ENCODE measurements at regions not wholly inside any gene's neighbourhood (a gene's known extent, or its start where the extent isn't known, plus 50 kb on each side); places are given as distances from the start of the nearest gene placed in this dataset.
"Not testable (repeated sequence)": the region's sequence is repeated elsewhere in the genome, so short reads cannot be mapped to it uniquely, and the experiment has no call there.

DNA sequence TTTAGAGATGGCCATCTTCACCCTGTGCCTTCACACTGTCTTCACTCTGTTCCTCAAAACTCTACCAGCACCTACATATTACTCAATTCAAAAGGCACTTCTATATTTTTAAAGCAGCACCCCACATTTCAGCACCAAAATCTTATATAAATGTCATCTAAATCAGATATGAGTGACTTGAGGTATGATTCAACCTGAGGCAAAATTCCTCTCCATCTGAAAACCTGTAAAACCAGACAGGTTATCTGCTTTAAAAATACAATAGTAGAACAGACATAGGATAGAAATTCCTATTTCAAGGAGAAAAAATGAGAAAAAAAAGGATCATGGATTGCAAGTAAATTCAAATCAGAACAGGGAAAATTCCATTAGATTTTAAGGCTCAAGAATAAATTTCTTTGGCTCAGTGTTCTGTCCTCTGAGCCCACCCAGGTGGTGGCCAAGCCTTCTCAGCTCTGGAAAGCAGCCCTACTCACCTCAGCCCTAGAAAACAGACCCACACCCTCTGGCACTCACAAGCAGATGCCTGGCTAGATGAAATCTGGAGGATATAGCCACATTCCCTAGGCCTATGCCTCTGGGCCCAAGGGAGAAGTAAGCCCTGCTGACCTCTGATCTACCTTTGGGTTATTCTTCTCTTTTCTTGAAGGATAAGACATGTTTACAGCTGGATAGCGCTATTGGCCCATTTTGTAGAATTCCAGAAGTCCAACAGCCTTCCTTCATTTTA is 211.1 kb upstream of the XIST start:
- no peak overlapping the region for H3K4me3 ChIP-seq (ENCODE audit: low read length)
- no peak overlapping the region for H3K9ac ChIP-seq (ENCODE audit: low read depth, low read length)
- peaks cover 3% of the 10 kb centered on the region for H3K9me3 ChIP-seq (replicated peaks; ENCODE audit: low read length)
- no peaks in the 10 kb centered on the region for H3K4me1 ChIP-seq (ENCODE audit: control insufficient read depth, insufficient read depth, low read length)
- no peak overlapping the region for H3K4me2 ChIP-seq (ENCODE audit: low read length)
- H3K27me3 ChIP-seq (ENCODE audit: control insufficient read depth, insufficient read depth, low read length), result peaks cover 11% of the 10 kb centered on the region
- no peaks in the 10 kb centered on the region for H3K36me3 ChIP-seq (ENCODE audit: insufficient read depth, low read length)

DNA sequence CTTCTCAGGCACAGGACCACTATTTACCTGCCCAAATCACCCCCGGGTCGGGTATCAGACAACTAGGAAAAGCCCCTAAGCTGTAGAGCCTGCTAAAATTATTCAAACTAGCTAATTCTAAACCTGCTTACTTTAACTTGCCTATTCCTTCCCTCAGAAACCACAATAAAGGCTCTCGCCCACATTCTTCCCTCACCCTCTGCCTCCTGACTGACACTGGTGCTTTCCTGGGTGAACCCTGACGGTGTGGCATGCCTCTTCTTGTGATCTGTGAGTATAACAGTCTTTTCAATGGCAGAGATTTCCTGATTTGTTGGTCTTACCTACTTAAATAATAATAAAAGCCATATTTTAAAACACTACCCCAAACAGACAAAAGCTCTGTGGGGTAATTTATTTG is 209.4 kb upstream of the XIST start:
- Histone ChIP-seq H3K27me3 (ENCODE audit: control insufficient read depth, insufficient read depth, low read length) (peaks cover 11% of the 10 kb centered on the region), H3K4me2 (ENCODE audit: low read length) (no peak overlapping the region)

DNA sequence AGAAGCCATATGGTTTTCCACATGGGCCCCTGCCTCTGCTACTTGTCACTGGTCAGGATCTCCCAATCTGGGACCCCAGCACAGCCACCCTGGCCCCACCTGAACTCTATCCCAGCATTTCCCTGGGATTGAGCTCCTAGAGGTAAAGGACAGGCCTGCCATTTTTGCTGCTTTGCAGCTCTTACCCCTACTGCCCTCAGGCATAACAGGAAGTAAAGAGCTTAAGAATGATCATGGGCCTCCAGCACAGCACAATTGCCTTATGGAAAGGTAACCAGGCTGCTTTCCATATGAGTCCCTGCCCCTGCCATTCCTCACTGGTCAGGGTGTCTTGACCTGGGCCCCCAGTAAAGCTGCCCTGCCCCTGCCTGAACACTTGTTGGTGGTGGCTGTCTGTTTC is 196.6 kb upstream of the XIST start:
- no peak overlapping the region for H3K4me3 ChIP-seq (ENCODE audit: low read length)
- H3K9me3 ChIP-seq (replicated peaks; ENCODE audit: low read length), result no peaks in the 10 kb centered on the region
- no peak overlapping the region for H3K9ac ChIP-seq (ENCODE audit: low read depth, low read length)
- H3K27me3 ChIP-seq (ENCODE audit: control insufficient read depth, insufficient read depth, low read length), result no peaks in the 10 kb centered on the region
- H3K36me3 ChIP-seq (ENCODE audit: insufficient read depth, low read length), result no peaks in the 10 kb centered on the region
- H3K4me2 ChIP-seq (ENCODE audit: low read length), result no peak overlapping the region
- H3K4me1 ChIP-seq (ENCODE audit: control insufficient read depth, insufficient read depth, low read length), result no peaks in the 10 kb centered on the region

More for the DNA sequence above, 209.4 kb upstream of the XIST start:
- Histone ChIP-seq H3K36me3 (ENCODE audit: insufficient read depth, low read length) (no peaks in the 10 kb centered on the region), H3K9ac (ENCODE audit: low read depth, low read length) (no peak overlapping the region), H3K4me1 (ENCODE audit: control insufficient read depth, insufficient read depth, low read length) (no peaks in the 10 kb centered on the region), H3K4me3 (ENCODE audit: low read length) (no peak overlapping the region), H3K9me3 (replicated peaks; ENCODE audit: low read length) (no peaks in the 10 kb centered on the region)

DNA sequence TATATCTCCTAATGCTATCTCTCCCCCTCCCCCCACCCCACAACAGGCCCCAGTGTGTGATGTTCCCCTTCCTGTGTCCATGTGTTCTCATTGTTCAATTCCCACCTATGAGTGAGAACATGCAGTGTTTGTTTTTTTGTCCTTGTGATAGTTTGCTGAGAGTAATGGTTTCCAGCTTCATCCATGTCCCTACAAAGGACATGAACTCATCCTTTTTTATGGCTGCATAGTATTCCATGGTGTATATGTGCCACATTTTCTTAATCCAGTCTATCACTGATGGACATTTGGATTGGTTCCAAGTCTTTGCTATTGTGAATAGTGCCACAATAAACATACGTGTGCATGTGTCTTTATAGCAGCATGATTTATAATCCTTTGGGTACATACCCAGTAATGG is 181.6 kb upstream of the XIST start:
- not testable (repeated sequence) for H3K4me2 ChIP-seq (ENCODE audit: low read length); H3K9ac ChIP-seq (ENCODE audit: low read depth, low read length); H3K36me3 ChIP-seq (ENCODE audit: insufficient read depth, low read length); H3K9me3 ChIP-seq (replicated peaks; ENCODE audit: low read length); H3K4me1 ChIP-seq (ENCODE audit: control insufficient read depth, insufficient read depth, low read length); H3K4me3 ChIP-seq (ENCODE audit: low read length); H3K27me3 ChIP-seq (ENCODE audit: control insufficient read depth, insufficient read depth, low read length)

DNA sequence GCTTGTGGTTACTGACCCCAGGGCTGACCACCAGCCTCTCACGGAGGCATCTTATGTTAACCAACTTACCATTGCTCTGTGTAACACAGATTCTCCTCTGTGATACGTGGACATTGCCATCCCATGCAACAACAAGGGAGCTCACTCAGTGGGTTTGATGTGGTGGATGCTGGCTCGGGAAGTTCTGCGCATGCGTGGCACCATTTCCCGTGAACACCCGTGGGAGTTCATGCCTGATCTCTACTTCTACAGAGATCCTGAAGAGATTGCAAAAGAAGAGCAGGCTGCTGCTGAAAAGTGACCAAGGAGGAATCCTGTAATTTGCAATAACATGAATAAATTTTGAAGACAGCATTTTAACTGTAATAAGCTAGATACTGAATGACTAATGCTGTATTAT is 179.0 kb upstream of the XIST start:
- H3K9ac ChIP-seq (ENCODE audit: low read depth, low read length); H3K4me2 ChIP-seq (ENCODE audit: low read length); H3K27me3 ChIP-seq (ENCODE audit: control insufficient read depth, insufficient read depth, low read length); H3K4me3 ChIP-seq (ENCODE audit: low read length); H3K9me3 ChIP-seq (replicated peaks; ENCODE audit: low read length); H3K36me3 ChIP-seq (ENCODE audit: insufficient read depth, low read length); H3K4me1 ChIP-seq (ENCODE audit: control insufficient read depth, insufficient read depth, low read length): not testable (repeated sequence)

DNA sequence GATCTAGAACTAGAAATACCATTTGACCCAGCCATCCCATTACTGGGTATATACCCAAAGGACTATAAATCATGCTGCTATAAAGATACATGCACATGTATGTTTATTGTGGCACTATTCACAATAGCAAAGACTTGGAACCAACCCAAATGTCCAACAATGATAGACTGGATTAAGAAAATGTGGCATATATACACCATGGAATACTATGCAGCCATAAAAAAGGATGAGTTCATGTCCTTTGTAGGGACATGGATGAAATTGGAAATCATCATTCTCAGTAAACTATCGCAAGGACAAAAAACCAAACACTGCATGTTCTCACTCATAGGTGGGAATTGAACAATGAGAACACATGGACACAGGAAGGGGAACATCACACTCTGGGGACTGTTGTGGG is 178.3 kb upstream of the XIST start:
- not testable (repeated sequence) for H3K9ac ChIP-seq (ENCODE audit: low read depth, low read length); H3K36me3 ChIP-seq (ENCODE audit: insufficient read depth, low read length); H3K9me3 ChIP-seq (replicated peaks; ENCODE audit: low read length); H3K27me3 ChIP-seq (ENCODE audit: control insufficient read depth, insufficient read depth, low read length); H3K4me3 ChIP-seq (ENCODE audit: low read length); H3K4me1 ChIP-seq (ENCODE audit: control insufficient read depth, insufficient read depth, low read length); H3K4me2 ChIP-seq (ENCODE audit: low read length)

DNA sequence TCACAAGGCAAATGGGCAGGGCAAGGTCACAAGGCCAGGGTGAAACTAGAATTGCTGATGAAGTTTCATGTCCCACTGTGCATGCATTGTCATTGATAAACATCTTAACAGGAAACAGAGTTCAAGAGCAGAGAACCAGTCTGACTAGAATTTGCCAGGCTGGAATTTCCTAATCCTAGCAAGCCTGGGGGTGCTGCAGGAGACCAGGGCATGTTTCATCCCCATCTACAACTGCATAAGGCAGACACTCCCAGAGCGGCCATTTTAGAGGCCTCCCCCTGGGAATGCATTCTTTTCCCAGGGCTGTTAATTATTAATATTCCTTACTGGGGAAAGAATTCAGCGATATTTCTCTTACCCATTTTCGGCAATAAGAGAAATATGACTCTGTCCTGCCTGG is 172.6 kb upstream of the XIST start:
- not testable (repeated sequence) for H3K4me1 ChIP-seq (ENCODE audit: control insufficient read depth, insufficient read depth, low read length); H3K9ac ChIP-seq (ENCODE audit: low read depth, low read length); H3K4me2 ChIP-seq (ENCODE audit: low read length); H3K36me3 ChIP-seq (ENCODE audit: insufficient read depth, low read length); H3K9me3 ChIP-seq (replicated peaks; ENCODE audit: low read length); H3K27me3 ChIP-seq (ENCODE audit: control insufficient read depth, insufficient read depth, low read length); H3K4me3 ChIP-seq (ENCODE audit: low read length)

DNA sequence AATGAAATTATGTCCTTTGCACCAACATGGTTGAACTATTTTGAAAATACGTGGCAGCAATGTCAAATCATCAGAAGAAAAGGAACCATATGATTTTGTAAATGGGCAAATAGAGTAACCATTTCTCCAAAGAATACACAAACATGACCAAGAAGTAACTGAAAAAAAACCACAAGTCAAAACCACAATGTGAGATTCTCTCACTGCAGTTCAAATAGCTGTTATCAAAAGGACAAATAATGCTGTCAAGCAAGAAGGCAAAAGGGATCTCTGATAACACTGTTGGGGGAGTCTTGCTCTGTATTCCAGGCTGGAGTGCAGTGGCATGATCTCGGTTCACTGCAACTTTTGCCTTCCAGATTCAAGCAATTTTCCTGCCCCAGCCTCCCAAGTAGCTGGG is 170.7 kb upstream of the XIST start:
- H3K4me2 ChIP-seq (ENCODE audit: low read length), result no peak overlapping the region
- no peaks in the 10 kb centered on the region for H3K9me3 ChIP-seq (replicated peaks; ENCODE audit: low read length)
- H3K4me3 ChIP-seq (ENCODE audit: low read length), result no peak overlapping the region
- peaks cover 2% of the 10 kb centered on the region for H3K4me1 ChIP-seq (ENCODE audit: control insufficient read depth, insufficient read depth, low read length)
- no peaks in the 10 kb centered on the region for H3K36me3 ChIP-seq (ENCODE audit: insufficient read depth, low read length)
- H3K9ac ChIP-seq (ENCODE audit: low read depth, low read length), result no peak overlapping the region
- H3K27me3 ChIP-seq (ENCODE audit: control insufficient read depth, insufficient read depth, low read length), result no peaks in the 10 kb centered on the region

DNA sequence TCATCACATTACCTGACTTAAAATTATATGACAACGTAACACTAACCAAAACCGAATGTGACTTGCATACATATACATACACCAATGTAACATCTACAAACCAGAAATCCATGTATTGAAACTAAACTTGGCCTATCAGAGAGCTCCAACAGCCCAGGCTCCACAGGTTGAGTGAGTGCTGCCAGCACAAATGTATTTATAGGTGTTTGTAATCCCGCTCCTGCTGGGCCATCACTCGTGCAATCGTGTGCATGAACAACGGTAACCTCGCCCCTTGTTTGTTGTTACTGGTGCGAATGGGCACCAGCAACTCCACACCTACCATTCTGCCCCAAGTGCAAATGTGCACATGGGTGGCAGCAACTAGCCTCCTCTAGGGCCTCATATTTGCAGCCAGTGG is 165.7 kb upstream of the XIST start:
- Histone ChIP-seq H3K27me3 (ENCODE audit: control insufficient read depth, insufficient read depth, low read length) (no peaks in the 10 kb centered on the region), H3K36me3 (ENCODE audit: insufficient read depth, low read length) (no peaks in the 10 kb centered on the region), H3K4me3 (ENCODE audit: low read length) (no peak overlapping the region), H3K4me1 (ENCODE audit: control insufficient read depth, insufficient read depth, low read length) (peaks cover 2% of the 10 kb centered on the region), H3K4me2 (ENCODE audit: low read length) (no peak overlapping the region), H3K9ac (ENCODE audit: low read depth, low read length) (no peak overlapping the region), H3K9me3 (replicated peaks; ENCODE audit: low read length) (no peaks in the 10 kb centered on the region)

DNA sequence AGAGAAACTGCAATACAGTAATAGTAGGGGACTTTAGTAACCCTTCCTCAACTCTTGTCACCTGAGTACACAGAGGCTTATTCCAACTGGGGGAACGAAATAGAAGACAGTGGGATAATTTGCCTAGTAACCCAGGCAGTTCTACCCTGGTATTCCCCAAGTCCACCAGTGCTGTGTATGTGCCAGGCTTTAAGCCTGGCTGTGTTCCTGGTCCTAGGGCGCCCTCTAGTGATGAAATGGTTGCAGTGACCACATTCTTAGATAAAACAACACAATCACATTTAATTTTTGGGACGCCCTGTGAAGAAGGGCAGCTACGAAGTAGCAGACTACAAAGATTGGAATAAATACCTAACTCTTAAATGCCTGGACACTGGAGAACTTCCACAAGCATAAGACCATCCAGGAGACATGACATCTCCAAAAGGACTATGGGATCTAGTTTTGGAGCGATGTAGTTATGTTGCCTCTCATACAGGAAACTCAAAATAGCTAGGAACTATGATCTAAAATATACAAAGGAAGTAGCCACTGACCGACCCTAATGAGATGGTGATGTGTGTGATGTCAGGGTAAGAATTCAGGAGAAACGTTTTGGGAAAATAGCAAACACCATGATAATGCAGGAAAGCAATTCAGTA is 163.0 kb upstream of the XIST start:
- Histone ChIP-seq H3K4me2 (ENCODE audit: low read length) (no peak overlapping the region), H3K4me3 (ENCODE audit: low read length) (no peak overlapping the region), H3K9me3 (replicated peaks; ENCODE audit: low read length) (no peaks in the 10 kb centered on the region), H3K9ac (ENCODE audit: low read depth, low read length) (no peak overlapping the region), H3K36me3 (ENCODE audit: insufficient read depth, low read length) (no peaks in the 10 kb centered on the region), H3K27me3 (ENCODE audit: control insufficient read depth, insufficient read depth, low read length) (no peaks in the 10 kb centered on the region), H3K4me1 (ENCODE audit: control insufficient read depth, insufficient read depth, low read length) (peaks cover 2% of the 10 kb centered on the region)

DNA sequence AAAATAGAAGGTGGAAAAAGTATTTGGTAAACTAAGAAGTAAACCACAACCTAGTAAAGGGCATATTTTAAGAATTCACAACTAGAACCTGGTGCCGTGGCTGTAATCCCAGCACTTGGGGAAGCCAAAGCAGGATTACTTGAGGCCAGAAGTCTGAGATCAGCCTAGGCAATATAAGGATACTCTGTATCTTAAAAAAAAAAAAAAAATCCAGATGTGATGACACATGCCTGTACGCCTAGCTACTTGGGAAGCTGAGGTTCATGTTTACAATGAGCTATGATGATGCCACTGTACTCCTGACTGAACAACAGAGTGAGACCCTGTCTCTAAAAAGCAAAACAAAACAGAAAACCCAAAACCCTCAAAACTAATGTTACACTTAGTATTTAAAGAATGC is 156.5 kb upstream of the XIST start:
- Histone ChIP-seq H3K9me3 (replicated peaks; ENCODE audit: low read length) (no peaks in the 10 kb centered on the region), H3K4me3 (ENCODE audit: low read length) (no peak overlapping the region), H3K9ac (ENCODE audit: low read depth, low read length) (no peak overlapping the region), H3K36me3 (ENCODE audit: insufficient read depth, low read length) (no peaks in the 10 kb centered on the region), H3K4me2 (ENCODE audit: low read length) (no peak overlapping the region), H3K4me1 (ENCODE audit: control insufficient read depth, insufficient read depth, low read length) (no peaks in the 10 kb centered on the region), H3K27me3 (ENCODE audit: control insufficient read depth, insufficient read depth, low read length) (no peaks in the 10 kb centered on the region)

DNA sequence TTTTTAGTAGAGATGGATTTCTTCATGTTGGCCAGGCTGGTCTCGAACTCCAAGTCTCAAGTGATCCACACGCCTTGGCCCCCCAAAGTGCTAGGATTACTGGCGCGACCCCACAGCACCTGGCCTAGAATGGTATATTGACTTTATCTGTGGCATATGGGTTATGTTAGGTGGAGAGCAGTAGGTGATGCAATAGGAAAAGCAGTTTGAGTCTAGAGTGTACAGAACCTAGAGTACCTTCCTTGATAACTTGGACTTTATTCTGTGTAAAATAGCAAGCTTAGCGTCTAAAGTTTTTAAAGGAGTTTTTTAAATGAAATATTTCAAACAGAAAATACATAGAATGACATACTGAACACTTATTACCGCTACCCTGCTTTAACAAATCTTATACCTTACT is 139.5 kb upstream of the XIST start:
- Histone ChIP-seq H3K4me2 (ENCODE audit: low read length) (no peak overlapping the region), H3K9me3 (replicated peaks; ENCODE audit: low read length) (no peaks in the 10 kb centered on the region), H3K9ac (ENCODE audit: low read depth, low read length) (no peak overlapping the region), H3K4me3 (ENCODE audit: low read length) (no peak overlapping the region), H3K4me1 (ENCODE audit: control insufficient read depth, insufficient read depth, low read length) (no peaks in the 10 kb centered on the region), H3K27me3 (ENCODE audit: control insufficient read depth, insufficient read depth, low read length) (no peaks in the 10 kb centered on the region), H3K36me3 (ENCODE audit: insufficient read depth, low read length) (peaks cover 22% of the 10 kb centered on the region)

Measured in skeletal muscle satellite cell (primary cell).